GM06990 (cell line): ENCODE measurements at regions not wholly inside any gene's neighbourhood (a gene's known extent, or its start where the extent isn't known, plus 50 kb on each side); places are given as distances from the start of the nearest gene placed in this dataset.

ENCODE experiments used
- DNase-seq: peaks from one replicate; pipeline ENCODE4 v3.0.0-alpha.2; 2011; ENCODE audit not compliant: insufficient read length; ENCODE audit errors: extremely low read depth
- H3K27me3 ChIP-seq: replicated peaks from 2 replicates; pipeline ENCODE4 v1.6.0; 2011; ENCODE audit warnings: low read length; ENCODE audit not compliant: control insufficient read depth, insufficient read depth
- H3K36me3 ChIP-seq: 2 replicates; pipeline ENCODE4 v1.5.1; 2011; ENCODE audit warnings: low read length; ENCODE audit not compliant: control insufficient read depth, insufficient read depth
- H3K4me3 ChIP-seq: replicated peaks from 2 replicates; pipeline ENCODE4 v1.5.1; 2011; ENCODE audit warnings: low read depth, mild to moderate bottlenecking, control low read depth, low read length
- CTCF ChIP-seq: IDR thresholded peaks from 2 replicates; pipeline ENCODE4 v1.5.1; 2011; ENCODE audit warnings: low read length, control low read depth, mild to moderate bottlenecking, inconsistent platforms; ENCODE audit not compliant: insufficient read depth, poor library complexity, severe bottlenecking

- no peak overlapping the region for H3K4me3 ChIP-seq
- no peak for TF ChIP-seq CTCF
- DNase-seq = no peak
- no peaks in the 10 kb centered on the region for H3K36me3 ChIP-seq
- no peaks in the 10 kb centered on the region for H3K27me3 ChIP-seq
Measured at GRCh38 chr5:38655691-38656090, 99.2 kb upstream of the LIFR start.

- DNase-seq = no peak
- Histone ChIP-seq H3K4me3 (no peak overlapping the region), H3K27me3 (no peaks in the 10 kb centered on the region), H3K36me3 (no peaks in the 10 kb centered on the region)
- no peak for TF ChIP-seq CTCF
Measured at GRCh38 chr5:38656568-38656967, 100.1 kb upstream of the LIFR start.

- no peak for TF ChIP-seq CTCF
- no peak for DNase-seq
- no peaks in the 10 kb centered on the region for H3K36me3 ChIP-seq
- no peak overlapping the region for H3K4me3 ChIP-seq
- H3K27me3 ChIP-seq = no peaks in the 10 kb centered on the region
Measured at GRCh38 chr5:38657020-38657419, 100.6 kb upstream of the LIFR start.

- no peak for DNase-seq
- H3K4me3 ChIP-seq = no peak overlapping the region
- H3K36me3 ChIP-seq = no peaks in the 10 kb centered on the region
- no peak for TF ChIP-seq CTCF
- peaks cover 2% of the 10 kb centered on the region; the same call in 1 of the 2 replicates for H3K27me3 ChIP-seq
Measured at GRCh38 chr5:38660194-38660668, 103.8 kb upstream of the LIFR start.

GRCh38 chr5:38662090-38662489 lies 105.6 kb upstream of the LIFR start:
- peaks cover 2% of the 10 kb centered on the region for H3K27me3 ChIP-seq
- DNase-seq = no peak
- no peaks in the 10 kb centered on the region for H3K36me3 ChIP-seq
- TF ChIP-seq CTCF = no peak
- no peak overlapping the region for H3K4me3 ChIP-seq

- Histone ChIP-seq H3K27me3 (peaks cover 2% of the 10 kb centered on the region), H3K4me3 (no peak overlapping the region), H3K36me3 (no peaks in the 10 kb centered on the region)
- DNase-seq = no peak
- TF ChIP-seq CTCF = no peak
Measured at GRCh38 chr5:38663249-38663648, 106.8 kb upstream of the LIFR start.
